Superior temporal gyrus (tissue), 1 donor: ENCODE measurements at regions not wholly inside any gene's neighbourhood (a gene's known extent, or its start where the extent isn't known, plus 50 kb on each side); places are given as distances from the start of the nearest gene placed in this dataset.
"Not testable (repeated sequence)": the region's sequence is repeated elsewhere in the genome, so short reads cannot be mapped to it uniquely, and the experiment has no call there.

ENCODE experiments used
- DNase-seq: peaks from one replicate; pipeline ENCODE4 v3.0.0-alpha.2; 2016; ENCODE audit errors: extremely low spot score

- no peak for DNase-seq
These were observed 52.2 kb upstream of the RCOR3 start for GRCh38 chr1:211206981-211207380.

GRCh38 chr1:211200311-211200710 lies 58.9 kb upstream of the RCOR3 start:
- no peak for DNase-seq

GRCh38 chr1:211198880-211199279 lies 60.3 kb upstream of the RCOR3 start:
- DNase-seq: no peak

GRCh38 chr1:211198111-211198510 lies 61.1 kb upstream of the RCOR3 start:
- DNase-seq: no peak

- DNase-seq: no peak
These were observed 62.3 kb upstream of the RCOR3 start for GRCh38 chr1:211196880-211197279.

- no peak for DNase-seq
These were observed 60.9 kb upstream of the KCNH1 start for GRCh38 chr1:211194826-211195225.

- DNase-seq: no peak
These were observed 58.3 kb upstream of the KCNH1 start for GRCh38 chr1:211192227-211192626.

GRCh38 chr1:211188721-211189120 lies 54.8 kb upstream of the KCNH1 start:
- not testable (repeated sequence) for DNase-seq

GRCh38 chr1:211183747-211184313 lies 49.9 kb upstream of the KCNH1 start:
- DNase-seq: peak; percentile 23
